SIG-M5 treated with dmso at 0.1 percent for 504 hours (cell line): ENCODE measurements at regions not wholly inside any gene's neighbourhood (a gene's known extent, or its start where the extent isn't known, plus 50 kb on each side); places are given as distances from the start of the nearest gene placed in this dataset.

Source experiments
- DNase-seq: peaks from one replicate; lab custom pipeline; 2025; ENCODE audit not compliant: unreplicated experiment; lab: John Stamatoyannopoulos, UW

GRCh38 chrX:30951003-30951402, 61.9 kb upstream of the TAB3 start:
- no peak for DNase-seq

GRCh38 chrX:30950391-30950790, 61.3 kb upstream of the TAB3 start:
- DNase-seq, result no peak

- DNase-seq, result no peak
Measured at GRCh38 chrX:30949554-30949953, 60.5 kb upstream of the TAB3 start.

GRCh38 chrX:30948626-30949025, 59.6 kb upstream of the TAB3 start:
- DNase-seq, result no peak

GRCh38 chrX:30948051-30948450, 59.0 kb upstream of the TAB3 start:
- no peak for DNase-seq

GRCh38 chrX:30943984-30944383, 54.9 kb upstream of the TAB3 start:
- DNase-seq, result no peak

- DNase-seq, result no peak
Measured at GRCh38 chrX:30941898-30942297, 52.8 kb upstream of the TAB3 start.

- no peak for DNase-seq
Measured at GRCh38 chrX:30939928-30940327, 50.9 kb upstream of the TAB3 start.
